Sciatic nerve (tissue), 2 donors: ENCODE measurements at regions not wholly inside any gene's neighbourhood (a gene's known extent, or its start where the extent isn't known, plus 50 kb on each side); places are given as distances from the start of the nearest gene placed in this dataset.

Source experiments
- ATAC-seq: fragments of 200-7000 bp; cut with Tn5 transposase; one replicate; pipeline ENCODE4 v1.9.1; 2020; ENCODE audit warnings: mild to moderate bottlenecking, moderate library complexity
- DNase-seq: peaks from one replicate; pipeline ENCODE4 v3.0.0-alpha.2; 2020; ENCODE audit warnings: low spot score
- intact Hi-C: fragments of 100-400 bp; cut with DNase I; formaldehyde crosslinking; loops from one replicate; pipeline ENCODE4 v1.14.2; 2022
- donor health status: DM: no; HTN: no; CAD: no.
- donor health status: DM: no; HTN: no; CAD: no.

GRCh38 chr16:6446370-6446769 is 886.3 kb upstream of the RBFOX1 start:
- intact Hi-C loops = no loop called here
- ATAC-seq = no peak
- no peak for DNase-seq

DNA sequence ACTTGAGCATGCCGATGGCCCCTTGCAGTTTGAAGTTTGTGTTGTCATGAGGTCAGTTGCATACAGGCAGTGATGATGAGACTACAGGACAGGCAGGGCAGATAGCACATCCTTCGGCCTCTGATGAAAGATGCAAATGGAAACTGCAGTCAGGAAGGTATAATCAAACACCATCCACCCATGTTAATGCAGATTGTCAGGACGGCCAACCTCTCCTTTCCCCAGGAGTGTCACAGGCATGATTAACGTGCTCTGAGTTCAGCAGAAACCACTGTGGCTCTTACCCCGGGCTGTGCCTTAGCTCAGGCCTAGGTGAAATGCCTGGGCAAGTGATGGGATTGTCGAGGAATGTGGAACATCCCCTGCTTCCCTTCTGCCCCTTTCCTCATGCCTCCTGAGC is 893.5 kb upstream of the RBFOX1 start:
- ATAC-seq = no peak

GRCh38 chr16:6428861-6429260 is 903.8 kb upstream of the RBFOX1 start:
- intact Hi-C loops = no loop called here
- ATAC-seq = no peak
- no peak for DNase-seq

More for the DNA sequence above, 893.5 kb upstream of the RBFOX1 start:
- intact Hi-C loops = no loop called here
- DNase-seq = no peak

GRCh38 chr16:6427621-6428020 is 905.0 kb upstream of the RBFOX1 start:
- no peak for DNase-seq
- no peak for ATAC-seq
- intact Hi-C loops = no loop called here

- ATAC-seq = no peak
- no peak for DNase-seq
- intact Hi-C loops = no loop called here
Observed at GRCh38 chr16:6407596-6407995, 925.0 kb upstream of the RBFOX1 start.

DNA sequence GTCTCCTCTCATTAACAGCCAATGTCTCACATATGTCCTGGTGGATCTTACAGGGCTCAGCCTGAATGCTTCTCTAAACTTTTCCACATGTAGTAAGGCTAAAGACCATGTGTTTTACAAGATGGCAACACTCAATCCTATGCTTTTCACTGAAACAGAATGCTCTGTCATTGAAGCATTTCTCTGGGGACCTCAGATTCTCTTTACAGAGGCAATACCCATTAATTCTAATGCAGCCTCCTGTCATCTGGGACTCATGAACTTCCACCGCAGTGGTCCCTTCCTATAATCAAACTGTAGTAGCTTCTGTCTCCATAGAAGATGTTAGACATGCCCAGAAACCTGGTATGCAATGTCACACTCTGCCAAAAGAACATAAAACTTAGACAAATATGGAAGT is 926.6 kb upstream of the RBFOX1 start:
- intact Hi-C loops = no loop called here
- ATAC-seq (no peak), DNase-seq (no peak)

DNA sequence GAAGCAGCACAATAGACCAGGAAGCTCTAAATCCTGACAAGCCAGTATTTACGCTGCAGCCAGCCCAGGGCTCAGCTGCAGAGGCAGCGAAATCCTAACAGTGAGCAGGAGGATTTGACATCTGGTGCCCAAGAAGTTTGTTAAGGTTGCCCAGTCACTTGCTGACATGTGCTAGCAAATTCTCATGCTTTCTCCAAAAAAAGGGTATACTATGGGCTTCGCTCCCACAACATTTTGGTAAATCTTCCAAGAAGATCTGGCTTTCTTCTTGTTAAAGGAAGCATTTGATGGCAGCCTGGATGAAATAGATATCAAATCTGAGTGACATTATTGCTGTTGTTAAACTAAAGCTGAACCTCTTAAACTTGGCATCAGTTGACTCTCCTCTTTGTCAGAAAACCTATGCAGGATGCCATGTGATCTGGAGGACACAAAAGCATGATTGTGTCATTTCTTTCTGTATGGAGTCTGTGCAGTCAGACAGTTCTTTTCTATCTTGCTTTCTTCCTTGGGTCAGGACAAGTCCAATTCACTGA is 949.7 kb upstream of the RBFOX1 start:
- DNase-seq (no peak), ATAC-seq (peak; percentile 24)
- intact Hi-C loops = no loop called here

- ATAC-seq (no peak), DNase-seq (no peak)
- intact Hi-C loops = no loop called here
Observed at GRCh38 chr16:6381896-6382295, 950.7 kb upstream of the RBFOX1 start.

GRCh38 chr16:6377956-6378355 is 954.7 kb upstream of the RBFOX1 start:
- no peak for ATAC-seq
- intact Hi-C loops = no loop called here
- no peak for DNase-seq

DNA sequence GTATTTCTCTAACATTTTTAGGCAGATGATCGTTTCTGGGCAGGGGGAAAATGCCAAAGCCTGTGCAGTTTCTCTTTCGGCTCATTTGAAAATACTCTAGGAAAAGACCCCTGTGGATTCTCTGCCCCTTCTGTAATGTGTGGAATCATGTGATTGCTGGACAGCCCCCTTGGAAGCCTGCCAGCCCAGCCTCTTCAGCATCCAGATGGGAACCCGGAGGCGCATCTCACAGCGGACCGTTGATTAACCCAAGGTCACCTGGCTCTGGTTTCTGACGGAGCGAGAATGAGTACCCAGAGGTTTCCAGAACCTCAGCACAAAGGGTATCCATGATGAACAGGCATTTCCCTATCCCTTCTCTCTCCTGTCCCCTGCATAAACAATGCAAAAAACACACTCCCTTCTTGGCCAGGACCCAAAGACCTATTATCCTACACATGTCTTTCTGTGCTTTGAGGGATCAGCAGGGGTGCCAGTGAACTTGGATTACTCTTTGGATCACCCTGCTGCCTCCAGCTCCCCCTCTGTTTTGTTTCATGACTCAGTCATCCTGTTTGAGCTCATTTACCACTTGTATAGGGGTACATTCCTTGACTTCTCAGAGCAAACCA is 957.1 kb upstream of the RBFOX1 start:
- DNase-seq = no peak
- ATAC-seq = no peak
- intact Hi-C loops = loop anchor here (1.0 kb wide), 1 partner anchor 22 kb away; no protein-coding TSS in a partner anchor

GRCh38 chr16:6374821-6375220 is 957.8 kb upstream of the RBFOX1 start:
- DNase-seq (no peak), ATAC-seq (no peak)
- intact Hi-C loops = loop anchor here (1.0 kb wide), 1 partner anchor 22 kb away; no protein-coding TSS in a partner anchor

DNA sequence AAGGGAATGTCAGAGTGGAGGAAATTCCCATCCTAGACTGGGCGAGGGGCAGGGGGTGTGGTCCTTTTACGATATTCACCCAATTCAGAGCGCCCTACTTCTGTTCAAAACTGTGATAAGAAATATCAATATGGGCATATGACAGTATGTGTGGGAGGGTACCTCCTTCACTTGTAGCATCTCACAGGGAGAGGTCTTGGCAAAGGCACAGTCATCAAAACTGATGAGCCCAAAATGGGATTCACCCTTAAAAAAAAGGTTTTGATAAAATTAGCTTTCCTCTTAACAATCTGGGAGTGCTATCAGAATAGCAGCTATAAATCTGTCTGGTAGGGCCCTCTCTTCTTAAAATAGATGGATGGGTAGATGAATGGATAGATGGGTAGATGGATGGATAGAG is 967.8 kb upstream of the RBFOX1 start:
- intact Hi-C loops = no loop called here
- ATAC-seq = no peak

GRCh38 chr16:6363896-6364607 is 968.6 kb upstream of the RBFOX1 start:
- intact Hi-C loops = no loop called here
- ATAC-seq (no peak), DNase-seq (no peak)

More for the DNA sequence above, 967.8 kb upstream of the RBFOX1 start:
- DNase-seq = no peak

DNA sequence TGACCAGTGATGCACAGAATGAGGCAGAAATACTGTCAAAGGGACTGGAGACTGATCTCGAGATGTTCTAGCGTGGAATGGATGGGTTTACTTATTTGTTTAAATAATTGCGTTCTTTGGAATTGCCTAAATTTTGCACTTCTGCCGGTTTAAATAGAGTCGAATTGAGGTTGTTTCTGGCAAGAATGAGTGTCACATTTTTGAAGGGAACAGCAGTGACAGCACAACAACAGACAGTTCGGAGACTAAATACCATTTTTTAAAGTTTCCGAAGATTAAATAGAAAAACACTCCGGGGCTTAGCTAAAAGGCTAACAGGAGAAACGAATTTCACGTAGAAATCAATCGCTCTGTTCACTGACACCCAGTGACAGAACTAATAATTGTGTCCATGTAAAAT is 969.2 kb upstream of the RBFOX1 start:
- ATAC-seq (no peak), DNase-seq (no peak)
- intact Hi-C loops = no loop called here

DNA sequence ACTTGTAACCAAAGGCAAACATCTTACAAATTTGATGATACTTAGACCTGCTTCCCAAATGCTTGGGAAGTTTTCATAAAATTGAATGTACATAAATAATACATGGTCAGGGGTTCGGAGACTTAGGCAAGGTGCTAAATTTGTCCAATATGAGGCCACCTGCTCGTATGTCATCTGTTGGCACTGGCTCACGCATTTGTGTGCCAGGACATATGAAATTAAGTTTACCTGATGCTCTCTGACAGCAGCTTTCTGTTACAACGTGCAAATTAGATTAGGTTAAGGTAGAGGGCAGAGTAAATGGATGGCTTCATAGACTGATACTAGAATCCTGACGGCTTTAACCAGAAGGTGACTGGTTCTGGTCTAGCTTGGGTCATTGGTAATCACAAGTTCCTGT is 970.3 kb upstream of the RBFOX1 start:
- no peak for ATAC-seq
- no peak for DNase-seq
- intact Hi-C loops = no loop called here

GRCh38 chr16:6360641-6361040 is 972.0 kb upstream of the RBFOX1 start:
- intact Hi-C loops = no loop called here
- ATAC-seq = no peak

GRCh38 chr16:6356911-6357310 is 975.7 kb upstream of the RBFOX1 start:
- intact Hi-C loops = no loop called here
- ATAC-seq = peak; percentile 15
- DNase-seq = no peak

More at GRCh38 chr16:6360641-6361040, 972.0 kb upstream of the RBFOX1 start:
- no peak for DNase-seq

GRCh38 chr16:6349725-6350124 is 982.9 kb upstream of the RBFOX1 start:
- intact Hi-C loops = no loop called here
- DNase-seq (no peak), ATAC-seq (no peak)

GRCh38 chr16:6345090-6345489 is 987.6 kb upstream of the RBFOX1 start:
- ATAC-seq (no peak), DNase-seq (no peak)
- intact Hi-C loops = no loop called here

DNA sequence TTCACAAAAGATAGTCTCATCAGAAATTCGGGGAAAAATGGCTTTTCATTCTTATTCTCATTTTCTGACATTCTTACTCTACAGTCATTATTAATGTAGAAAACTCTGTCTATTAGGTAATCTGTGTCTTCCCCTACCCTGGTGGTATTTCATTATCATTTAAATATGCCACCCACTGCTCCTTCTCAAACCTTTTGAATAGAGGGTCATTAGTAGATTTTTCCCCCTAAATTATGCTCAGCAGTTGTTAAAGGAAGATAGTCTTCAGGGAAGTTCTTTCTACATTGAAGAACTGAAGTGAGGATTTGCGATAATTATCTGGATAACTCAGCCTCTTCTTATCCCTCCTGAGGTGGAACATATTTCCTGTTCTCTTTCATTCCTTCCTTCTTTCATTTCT is 989.5 kb upstream of the RBFOX1 start:
- intact Hi-C loops = no loop called here
- no peak for ATAC-seq
- DNase-seq = no peak

GRCh38 chr16:6341981-6342380 is 990.7 kb upstream of the RBFOX1 start:
- ATAC-seq = no peak
- intact Hi-C loops = no loop called here
- no peak for DNase-seq
